HG03025 (cell line): ENCODE measurements at regions not wholly inside any gene's neighbourhood (a gene's known extent, or its start where the extent isn't known, plus 50 kb on each side); places are given as distances from the start of the nearest gene placed in this dataset.
"Not testable (repeated sequence)": the region's sequence is repeated elsewhere in the genome, so short reads cannot be mapped to it uniquely, and the experiment has no call there.

Experiments
- ATAC-seq: cut with Tn5 transposase; IDR thresholded peaks from one replicate; pipeline ENCODE4 v1.9.1; 2021; ENCODE audit warnings: mild to moderate bottlenecking, moderate library complexity; ENCODE audit not compliant: unreplicated experiment, low FRiP score

DNA sequence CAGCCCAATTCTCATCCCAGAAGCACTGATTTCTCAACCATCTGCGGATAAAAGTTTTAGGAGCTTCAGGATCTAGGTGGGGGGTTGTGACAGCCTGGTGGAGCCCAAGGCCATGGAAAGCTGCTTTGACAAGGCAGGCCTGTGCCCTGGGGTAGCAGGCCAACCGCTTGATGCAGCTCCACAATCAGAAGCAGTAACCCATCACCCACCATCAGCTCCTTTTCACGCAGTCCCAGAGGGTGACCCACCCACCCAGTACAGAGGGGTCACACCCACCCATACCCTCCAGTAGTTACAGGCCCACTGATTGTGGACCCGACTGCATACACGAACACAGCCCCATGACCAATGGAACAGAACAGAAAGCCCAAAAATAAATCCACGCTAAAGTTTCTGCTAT lies 253.9 kb downstream of the AHR start:
- ATAC-seq, result no peak

DNA sequence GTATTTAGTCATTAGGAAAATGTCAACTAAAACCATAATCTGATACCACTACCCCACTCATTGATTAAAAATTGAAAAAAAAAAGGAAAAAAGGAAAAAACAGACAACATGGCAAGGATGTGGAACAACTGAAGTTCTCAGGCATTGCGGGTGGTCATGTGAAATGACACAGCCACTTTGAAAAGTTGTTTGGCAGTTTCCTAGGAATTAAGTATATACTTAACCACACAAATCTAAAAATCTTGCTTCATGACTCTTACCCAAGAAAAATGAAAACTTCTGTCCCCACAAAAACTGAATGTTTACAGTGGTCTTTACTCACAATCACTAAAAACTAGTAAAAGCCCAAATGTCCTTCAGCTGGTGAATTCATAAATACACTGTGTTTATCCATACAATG lies 254.5 kb downstream of the AHR start:
- no peak for ATAC-seq

DNA sequence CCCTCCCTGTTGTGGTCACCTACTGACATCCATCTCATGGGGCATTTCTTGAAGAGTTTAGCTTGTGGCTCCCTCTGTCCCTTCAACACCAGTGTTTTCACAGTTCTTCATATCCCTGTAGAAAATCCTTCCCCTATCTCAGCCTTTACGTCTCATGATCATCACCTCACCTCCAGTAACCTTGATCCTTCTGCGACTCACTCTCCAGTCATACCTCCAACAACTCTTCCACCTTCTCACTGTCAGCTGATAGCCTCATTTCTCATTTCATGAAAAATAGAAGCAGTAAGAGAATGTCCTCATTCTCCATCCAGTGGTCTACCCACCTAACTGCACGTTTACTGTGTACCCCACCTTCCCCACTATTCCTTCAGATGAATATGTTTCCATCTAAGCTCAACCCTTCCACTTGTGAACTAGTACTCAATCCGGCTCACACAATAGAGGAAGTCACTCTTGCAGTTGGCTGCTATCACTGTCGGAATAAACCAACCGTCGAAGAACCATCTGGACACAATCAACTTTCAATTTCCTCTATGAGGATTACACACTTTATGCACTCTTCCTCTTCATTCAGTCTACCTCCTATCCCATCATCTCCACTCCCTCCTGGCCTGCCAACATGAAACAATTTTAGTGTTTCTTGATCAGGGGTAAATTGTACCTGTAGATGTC lies 256.0 kb downstream of the AHR start:
- ATAC-seq, result no peak

DNA sequence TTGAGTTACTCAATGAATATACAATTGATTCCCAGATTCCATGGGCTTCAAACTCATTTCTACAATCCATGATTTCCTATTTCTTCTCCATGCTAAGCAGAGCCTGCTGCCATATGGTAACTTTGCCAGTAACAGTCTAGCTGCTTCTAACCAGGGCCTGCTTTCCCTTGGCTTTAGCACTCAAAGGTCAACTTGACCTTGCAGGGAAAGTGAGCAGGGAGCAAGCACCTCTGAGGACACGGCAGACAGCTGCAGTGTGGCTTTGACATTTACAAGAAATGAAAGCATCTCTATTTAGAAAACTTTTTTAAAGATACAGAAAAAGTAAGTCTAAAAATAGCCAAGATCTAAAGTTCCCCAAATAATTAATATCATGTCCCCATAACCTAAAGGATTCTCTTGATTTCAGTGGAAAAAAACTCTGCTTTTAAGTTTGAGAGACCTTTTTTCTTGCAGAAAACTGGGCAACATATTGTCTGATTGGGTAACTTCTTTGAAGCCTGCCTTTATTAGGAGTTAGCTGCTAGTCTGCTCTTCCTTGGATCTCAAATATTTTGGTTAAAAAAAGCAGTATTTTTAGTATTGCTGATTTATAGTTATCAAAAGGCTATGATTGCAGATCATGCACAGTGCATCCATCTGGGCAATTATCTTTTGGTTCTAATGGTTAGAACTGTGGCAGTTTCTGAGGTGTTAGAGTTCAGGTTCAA lies 257.9 kb downstream of the AHR start:
- ATAC-seq, result no peak

DNA sequence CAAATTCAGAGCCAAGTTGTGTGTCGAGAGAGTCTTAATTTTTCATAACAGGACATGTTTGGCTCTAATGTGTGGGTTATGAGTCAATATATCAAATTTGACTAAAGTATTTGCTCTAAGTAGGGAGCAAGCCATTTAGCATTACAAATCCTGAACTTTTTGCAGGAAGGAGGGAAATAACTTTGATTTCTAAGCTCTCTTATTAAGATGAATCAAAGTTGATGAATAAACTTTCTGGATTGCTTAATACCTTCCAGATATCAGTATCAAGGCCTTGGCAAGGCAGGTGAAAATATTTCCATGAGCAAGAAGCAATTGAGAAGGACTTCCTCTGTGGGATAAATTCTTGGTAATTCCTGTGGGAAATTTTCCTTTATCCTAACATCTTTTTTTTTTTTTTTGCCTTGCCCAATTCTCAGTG lies 258.8 kb downstream of the AHR start:
- ATAC-seq, result no peak

DNA sequence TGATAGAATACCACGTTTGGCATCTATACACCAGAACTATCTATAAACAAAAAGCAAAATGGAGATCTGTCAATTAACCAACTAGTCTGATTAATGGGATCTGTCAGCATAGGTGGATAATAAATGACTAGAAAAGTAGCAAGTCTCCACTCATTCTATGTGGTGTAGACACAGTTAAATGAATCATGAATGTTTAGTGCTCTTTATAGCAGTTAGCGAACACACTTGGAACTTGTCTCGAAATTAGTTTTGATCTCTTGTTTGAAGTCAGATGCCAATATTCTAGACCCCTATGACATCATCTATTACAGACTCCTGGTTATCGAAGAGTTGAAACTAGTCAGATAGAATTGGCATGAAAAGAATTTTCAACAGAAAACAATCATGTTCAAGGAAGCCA lies 259.7 kb downstream of the AHR start:
- ATAC-seq, result no peak

DNA sequence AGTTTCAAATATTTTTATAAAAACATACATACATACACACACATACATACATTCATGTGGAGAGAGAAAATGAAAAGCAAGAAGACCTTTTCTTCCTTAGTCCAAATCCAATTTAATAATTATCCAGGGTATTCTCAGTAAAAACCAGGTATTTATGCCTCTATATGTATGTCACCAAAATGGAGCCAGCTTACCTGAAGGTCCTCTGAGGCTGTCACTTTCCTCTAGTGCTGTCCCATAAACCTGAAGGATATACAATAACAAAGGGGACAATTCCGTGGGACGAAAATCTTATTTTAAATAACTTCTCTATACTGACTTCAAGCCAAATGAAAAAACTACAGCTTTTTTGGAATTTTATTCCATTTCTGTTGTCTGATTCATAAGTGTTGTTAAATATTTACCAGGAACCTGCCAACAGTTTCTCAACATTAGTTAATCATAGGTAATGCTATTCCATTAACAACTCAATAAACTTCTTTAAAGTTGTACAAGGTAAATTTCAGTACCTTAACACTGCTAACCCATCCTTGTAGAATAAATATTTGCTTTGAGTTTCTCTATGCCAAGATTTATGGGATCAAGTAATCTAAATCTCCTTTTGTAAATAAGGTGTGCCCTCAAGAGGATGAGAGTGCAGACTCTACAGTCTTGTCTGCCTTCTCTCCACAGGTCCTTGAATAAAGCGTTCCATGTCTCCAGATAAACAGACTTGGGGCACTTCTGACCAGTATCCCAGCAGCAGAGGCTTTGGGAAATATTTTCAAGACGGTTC lies 260.3 kb downstream of the AHR start:
- ATAC-seq, result no peak

DNA sequence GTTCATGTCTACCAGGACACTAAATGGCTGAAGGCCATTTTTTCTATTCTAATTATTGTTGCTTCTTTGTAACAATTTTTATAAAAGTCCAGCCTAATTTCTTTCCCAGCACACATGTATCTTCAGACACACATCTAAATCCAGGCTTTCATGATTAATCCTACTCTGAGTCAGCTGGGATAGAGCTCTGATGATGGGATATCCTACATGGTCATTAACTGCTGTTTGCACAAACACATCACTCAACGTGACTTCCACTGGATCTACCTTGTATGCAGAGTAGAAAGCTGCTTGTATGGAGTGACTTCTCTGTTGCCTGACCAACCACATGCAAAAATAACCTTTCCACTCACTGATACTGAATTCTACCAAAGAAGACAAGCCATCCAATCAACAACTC lies 260.9 kb downstream of the AHR start:
- ATAC-seq, result no peak

DNA sequence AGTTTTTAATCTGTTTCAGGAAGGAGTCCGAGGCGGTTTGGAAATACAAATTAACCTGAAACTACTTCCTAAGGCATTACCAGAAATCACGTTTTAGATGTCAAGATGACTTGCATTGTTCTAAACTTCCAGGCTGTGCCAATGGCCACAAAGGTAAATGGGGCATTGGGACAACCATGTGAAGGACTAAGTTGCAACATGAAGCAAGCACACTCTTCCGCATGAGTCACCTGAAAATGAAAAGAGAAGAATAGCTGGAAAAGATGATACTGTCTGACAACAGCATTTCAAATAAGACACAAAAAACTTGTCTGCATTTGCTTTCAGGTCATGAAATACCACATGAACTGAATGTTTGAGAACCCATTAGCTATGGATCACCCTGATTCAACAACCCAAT lies 262.1 kb downstream of the AHR start:
- ATAC-seq, result no peak

DNA sequence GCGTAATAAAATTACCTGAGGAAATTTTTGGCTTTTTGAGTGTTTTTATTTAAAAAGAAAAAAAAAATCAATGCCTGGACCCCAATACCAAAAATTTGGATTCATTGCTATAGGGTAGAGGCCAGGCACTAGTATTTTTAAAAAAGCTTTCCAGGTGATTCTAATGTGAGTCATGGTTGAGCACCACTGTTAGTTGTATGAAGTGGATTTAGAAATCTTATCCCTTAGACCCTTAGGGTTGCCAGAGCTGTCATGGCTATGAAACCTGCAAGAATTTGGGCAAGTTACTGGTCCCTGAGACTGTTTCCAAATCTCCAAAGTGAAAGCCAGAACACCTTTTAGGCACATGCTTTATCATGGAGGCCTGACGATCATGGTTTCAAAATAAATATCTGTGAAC lies 262.5 kb downstream of the AHR start:
- ATAC-seq, result no peak

DNA sequence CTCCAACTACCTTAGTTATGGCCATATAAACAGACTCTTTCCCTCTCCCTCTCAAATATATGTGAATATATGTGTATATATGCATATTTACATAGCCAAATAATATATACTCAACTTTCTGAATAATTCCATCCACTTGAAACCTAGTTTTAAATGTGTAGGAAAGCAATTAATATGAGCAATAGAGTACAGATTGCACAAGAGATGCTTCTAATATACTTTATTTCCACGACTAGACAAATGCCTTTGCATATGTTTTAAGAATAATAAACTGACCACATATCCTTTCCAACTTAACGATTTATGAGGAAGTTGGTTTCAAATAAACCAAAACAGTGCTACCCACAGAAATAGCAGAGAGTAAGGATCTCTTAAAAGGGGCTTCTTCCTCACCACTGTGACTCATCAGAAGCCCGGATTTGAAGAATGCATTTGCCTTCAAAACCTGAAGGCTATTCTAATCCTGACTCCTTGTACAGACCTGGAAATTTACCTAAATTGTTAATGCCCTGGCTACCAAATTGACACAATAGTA lies 266.3 kb downstream of the AHR start:
- no peak for ATAC-seq

DNA sequence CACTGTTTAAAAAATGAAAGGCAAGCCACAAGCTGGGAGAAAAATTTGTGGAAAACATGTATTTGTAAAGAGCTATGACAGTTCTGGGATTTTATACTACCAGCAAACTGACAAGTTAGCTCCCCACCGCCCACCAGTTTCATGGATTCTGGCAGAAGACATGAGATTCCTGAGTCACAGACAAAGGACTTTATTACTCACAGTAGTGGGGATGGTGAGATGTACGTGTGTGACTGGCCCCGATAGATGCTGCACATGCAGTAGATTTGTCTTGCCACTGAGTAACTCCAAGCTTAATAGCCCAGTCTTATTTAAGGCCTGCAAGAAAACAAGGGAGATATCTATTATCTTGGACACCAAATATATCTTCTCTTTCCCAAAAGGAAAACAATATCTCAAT lies 281.7 kb downstream of the AHR start:
- ATAC-seq, result no peak

DNA sequence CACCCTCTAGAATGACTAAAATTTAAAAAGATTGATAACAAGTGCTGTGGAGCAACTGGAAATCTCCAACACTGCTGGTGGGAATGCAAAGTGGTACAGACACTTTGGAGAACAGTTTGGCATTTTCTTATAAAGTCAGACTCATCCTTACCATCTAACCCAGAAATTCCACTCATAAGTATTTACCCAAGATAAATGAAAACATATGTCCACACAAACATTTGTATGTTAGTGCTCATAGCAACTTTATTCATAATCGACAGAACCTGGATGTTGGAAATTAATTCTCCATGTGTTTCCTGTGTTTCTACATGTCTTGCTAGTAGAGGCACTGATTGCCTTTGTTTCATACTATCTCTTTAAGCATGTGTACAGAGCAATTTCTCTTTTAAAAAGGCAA lies 282.4 kb downstream of the AHR start:
- ATAC-seq, result no peak

DNA sequence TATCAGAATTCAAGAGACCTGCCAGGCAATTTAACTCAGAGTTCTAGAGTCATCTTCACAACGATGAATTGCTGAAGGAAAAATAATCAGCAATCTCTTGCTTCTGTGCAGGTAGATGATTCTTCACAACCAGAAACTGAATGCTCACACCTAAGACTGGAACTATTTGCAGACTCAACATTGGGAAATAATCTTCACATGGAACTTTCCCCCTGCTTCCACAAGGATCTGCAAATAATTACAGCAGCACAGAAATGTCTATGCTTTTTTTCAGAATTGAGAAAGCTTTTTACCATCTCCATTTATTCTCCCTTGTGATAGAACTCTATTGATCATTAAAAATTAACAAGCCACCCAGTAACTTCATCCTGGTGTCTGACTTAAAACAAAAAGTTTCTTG lies 282.8 kb downstream of the AHR start:
- no peak for ATAC-seq

DNA sequence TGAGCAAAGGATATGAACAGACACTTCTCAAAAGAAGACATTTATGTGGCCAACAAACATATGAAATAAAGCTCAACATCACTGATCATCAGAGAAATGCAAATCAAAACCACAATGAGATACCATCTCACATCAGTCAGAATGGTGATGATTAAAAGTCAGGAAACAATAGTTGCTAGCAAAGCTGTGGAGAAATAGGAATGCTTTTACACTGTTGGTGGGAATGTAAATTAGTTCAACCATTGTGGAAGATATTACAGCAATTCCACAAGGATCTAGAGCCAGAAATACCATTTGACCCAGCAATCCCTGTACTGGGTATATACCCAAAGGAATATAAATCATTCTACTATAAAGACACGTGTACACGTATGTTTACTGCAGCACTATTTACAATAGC lies 284.2 kb downstream of the AHR start:
- not testable (repeated sequence) for ATAC-seq

DNA sequence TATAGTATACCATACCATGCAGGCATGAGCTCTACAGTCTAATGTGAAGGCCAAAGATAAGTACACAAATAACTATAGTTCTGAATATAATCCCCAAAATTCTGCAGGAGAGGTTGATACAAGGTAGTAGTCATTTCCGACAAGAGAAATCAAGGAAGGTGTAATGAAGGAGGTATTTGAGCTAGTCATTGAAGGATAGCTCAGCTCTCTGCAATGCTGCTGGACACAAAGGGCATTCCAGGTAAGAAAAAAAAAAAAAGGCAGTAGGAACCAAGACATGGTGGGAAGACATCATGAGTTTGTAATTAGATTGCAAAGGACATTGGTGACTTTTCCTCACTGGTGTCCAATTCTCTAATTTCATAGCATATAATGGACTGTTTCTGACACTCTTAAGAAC lies 285.3 kb downstream of the AHR start:
- no peak for ATAC-seq

DNA sequence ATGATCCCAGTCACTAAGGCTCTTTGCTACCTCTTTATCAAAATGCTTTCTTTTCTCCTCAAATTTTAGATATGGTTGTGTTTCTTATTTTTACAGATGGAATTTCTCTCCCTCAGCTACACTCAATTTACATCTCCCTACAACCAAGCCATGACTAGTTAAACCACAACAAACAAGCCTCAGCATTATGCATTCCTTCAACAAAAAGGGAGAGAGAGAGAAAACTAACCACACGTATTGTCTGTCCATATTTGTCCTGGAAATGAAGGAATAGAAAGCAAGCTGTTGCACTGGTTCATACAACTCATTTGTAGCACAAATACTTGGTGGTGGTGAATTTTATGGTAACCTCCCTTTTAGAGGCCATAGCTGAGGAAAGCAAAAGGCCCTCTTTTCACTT lies 286.4 kb downstream of the AHR start:
- ATAC-seq, result no peak

DNA sequence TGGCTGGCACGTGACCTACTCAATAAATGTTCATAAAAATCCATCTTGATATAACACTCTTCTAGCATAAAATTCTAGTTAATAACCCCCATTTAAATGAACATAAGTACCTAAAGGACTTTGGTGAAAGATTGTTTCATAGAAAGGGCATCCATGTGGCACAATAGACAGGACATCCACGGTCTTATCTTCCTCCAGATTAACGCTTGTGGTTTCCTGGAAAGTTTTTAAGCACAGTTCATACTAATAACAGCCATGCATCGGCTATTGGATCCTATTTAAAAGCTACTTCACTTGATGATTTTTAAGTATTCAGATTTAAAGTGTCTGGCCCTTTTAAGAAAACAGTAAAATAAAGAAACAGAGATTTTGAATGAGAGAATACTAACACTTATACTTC lies 288.3 kb downstream of the AHR start:
- ATAC-seq, result no peak

DNA sequence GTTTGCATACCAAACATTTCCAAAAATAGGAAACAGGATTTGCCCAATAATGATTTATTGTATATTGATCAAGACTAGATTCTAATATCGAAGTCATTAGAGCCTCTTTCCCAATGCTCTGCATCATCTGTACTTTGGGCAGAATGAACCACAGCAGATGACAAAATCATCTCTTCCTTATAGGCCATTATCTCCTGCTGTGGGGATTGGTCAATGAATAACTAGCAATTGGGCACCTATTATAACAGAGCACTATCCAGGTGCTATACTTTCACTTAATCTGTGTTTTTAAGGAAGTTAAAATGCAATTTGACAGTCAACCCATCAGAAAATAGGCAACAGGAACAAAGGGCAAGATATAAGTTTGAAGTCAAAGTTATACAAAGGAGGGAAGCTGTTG lies 290.3 kb downstream of the AHR start:
- no peak for ATAC-seq

DNA sequence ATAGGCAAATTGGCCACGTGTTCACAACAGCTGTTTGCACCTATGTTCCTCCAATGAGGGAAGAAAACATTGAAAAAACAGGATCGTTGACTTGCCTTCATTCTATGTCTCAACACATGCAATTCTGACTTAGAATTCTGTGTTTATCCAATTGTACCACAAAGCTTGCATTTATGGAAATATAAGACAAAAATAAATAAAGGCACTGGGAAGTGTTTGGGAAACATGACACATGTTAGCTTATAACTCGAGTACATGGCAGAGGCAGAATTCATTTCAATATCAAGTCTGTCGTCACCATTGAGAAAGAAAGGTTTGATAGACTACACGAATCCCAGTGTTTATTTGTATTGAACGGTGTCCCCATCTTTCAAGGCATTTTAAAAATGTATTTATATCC lies 291.2 kb downstream of the AHR start:
- ATAC-seq, result no peak

DNA sequence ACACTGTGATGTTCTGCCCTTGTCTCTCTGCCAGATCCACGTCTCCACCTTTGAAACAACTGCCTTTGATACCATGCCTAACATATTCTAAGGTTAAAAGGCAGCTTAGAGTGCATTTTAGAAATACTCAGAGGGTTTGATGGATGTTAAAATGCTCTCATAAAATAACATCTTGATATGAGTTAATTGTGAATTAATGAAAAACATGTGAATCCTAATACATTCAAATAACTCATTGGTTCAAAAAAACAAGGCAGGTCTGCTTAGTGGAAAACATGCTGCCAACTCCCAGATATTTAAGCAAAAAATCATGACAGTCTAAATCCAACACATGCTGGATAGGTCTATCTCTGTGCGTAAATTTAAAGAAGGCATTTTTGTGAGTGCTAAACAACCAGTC lies 291.8 kb downstream of the AHR start:
- ATAC-seq, result no peak
